ENCODE measurements at regions not wholly inside any gene's neighbourhood (a gene's known extent, or its start where the extent isn't known, plus 50 kb on each side); places are given as distances from the start of the nearest gene placed in this dataset.
"Not testable (repeated sequence)": the region's sequence is repeated elsewhere in the genome, so short reads cannot be mapped to it uniquely, and the experiment has no call there.

GRCh38 chr9:17882688-17883594, 304.1 kb downstream of the SH3GL2 start:
- DNase-seq = no peak
- in situ Hi-C loops (cut with MboI; ENCODE audit: low pct_unique_long_range_greater_than_20kb, low sequenced_read_pairs) = no loop called here

GRCh38 chr9:17888066-17888465, 309.2 kb downstream of the SH3GL2 start:
- in situ Hi-C loops (cut with MboI; ENCODE audit: low pct_unique_long_range_greater_than_20kb, low sequenced_read_pairs) = no loop called here
- DNase-seq = no peak

- in situ Hi-C loops (cut with MboI; ENCODE audit: low pct_unique_long_range_greater_than_20kb, low sequenced_read_pairs) = not testable (repeated sequence)
- DNase-seq = peak; percentile 3
These were observed 310.1 kb downstream of the SH3GL2 start for GRCh38 chr9:17888964-17889363.

- no peak for DNase-seq
- in situ Hi-C loops (cut with MboI; ENCODE audit: low pct_unique_long_range_greater_than_20kb, low sequenced_read_pairs) = no loop called here
These were observed 315.8 kb downstream of the SH3GL2 start for GRCh38 chr9:17894501-17895160.

- no peak for DNase-seq
- in situ Hi-C loops (cut with MboI; ENCODE audit: low pct_unique_long_range_greater_than_20kb, low sequenced_read_pairs) = no loop called here
These were observed 321.7 kb downstream of the SH3GL2 start for GRCh38 chr9:17900606-17901005.

- in situ Hi-C loops (cut with MboI; ENCODE audit: low pct_unique_long_range_greater_than_20kb, low sequenced_read_pairs) = no loop called here
- no peak for DNase-seq
These were observed 326.5 kb downstream of the SH3GL2 start for GRCh38 chr9:17905366-17905765.

GRCh38 chr9:17905781-17906175, 326.9 kb downstream of the SH3GL2 start:
- in situ Hi-C loops (cut with MboI; ENCODE audit: low pct_unique_long_range_greater_than_20kb, low sequenced_read_pairs) = no loop called here
- no peak for DNase-seq

GRCh38 chr9:17906176-17906840, 327.4 kb downstream of the SH3GL2 start:
- in situ Hi-C loops (cut with MboI; ENCODE audit: low pct_unique_long_range_greater_than_20kb, low sequenced_read_pairs) = no loop called here
- DNase-seq = no peak

- in situ Hi-C loops (cut with MboI; ENCODE audit: low pct_unique_long_range_greater_than_20kb, low sequenced_read_pairs) = no loop called here
- DNase-seq = no peak
These were observed 328.2 kb downstream of the SH3GL2 start for GRCh38 chr9:17906841-17907778.

GRCh38 chr9:17907779-17908508, 329.1 kb downstream of the SH3GL2 start:
- in situ Hi-C loops (cut with MboI; ENCODE audit: low pct_unique_long_range_greater_than_20kb, low sequenced_read_pairs) = no loop called here
- no peak for DNase-seq

GRCh38 chr9:17926246-17926645, 347.4 kb downstream of the SH3GL2 start:
- in situ Hi-C loops (cut with MboI; ENCODE audit: low pct_unique_long_range_greater_than_20kb, low sequenced_read_pairs) = no loop called here
- DNase-seq = no peak

GRCh38 chr9:17927616-17928015, 348.8 kb downstream of the SH3GL2 start:
- no peak for DNase-seq
- in situ Hi-C loops (cut with MboI; ENCODE audit: low pct_unique_long_range_greater_than_20kb, low sequenced_read_pairs) = no loop called here

GRCh38 chr9:17928228-17928627, 349.4 kb downstream of the SH3GL2 start:
- in situ Hi-C loops (cut with MboI; ENCODE audit: low pct_unique_long_range_greater_than_20kb, low sequenced_read_pairs) = no loop called here

GRCh38 chr9:17928768-17929167, 349.9 kb downstream of the SH3GL2 start:
- in situ Hi-C loops (cut with MboI; ENCODE audit: low pct_unique_long_range_greater_than_20kb, low sequenced_read_pairs) = no loop called here
- DNase-seq = no peak

More at GRCh38 chr9:17928228-17928627, 349.4 kb downstream of the SH3GL2 start:
- DNase-seq = no peak

- no peak for DNase-seq
- in situ Hi-C loops (cut with MboI; ENCODE audit: low pct_unique_long_range_greater_than_20kb, low sequenced_read_pairs) = no loop called here
These were observed 350.6 kb downstream of the SH3GL2 start for GRCh38 chr9:17929506-17929905.

GRCh38 chr9:17930071-17930470, 351.2 kb downstream of the SH3GL2 start:
- DNase-seq = no peak
- in situ Hi-C loops (cut with MboI; ENCODE audit: low pct_unique_long_range_greater_than_20kb, low sequenced_read_pairs) = no loop called here

GRCh38 chr9:17936365-17936764, 357.5 kb downstream of the SH3GL2 start:
- in situ Hi-C loops (cut with MboI; ENCODE audit: low pct_unique_long_range_greater_than_20kb, low sequenced_read_pairs) = no loop called here
- DNase-seq = no peak

GRCh38 chr9:17938035-17938655, 359.3 kb downstream of the SH3GL2 start:
- in situ Hi-C loops (cut with MboI; ENCODE audit: low pct_unique_long_range_greater_than_20kb, low sequenced_read_pairs) = no loop called here
- DNase-seq = no peak
